ENCODE measurements at regions not wholly inside any gene's neighbourhood (a gene's known extent, or its start where the extent isn't known, plus 50 kb on each side); places are given as distances from the start of the nearest gene placed in this dataset.

- H3K36me3 ChIP-seq (ENCODE audit: insufficient read depth) = no peaks in the 10 kb centered on the region
- H3K27me3 ChIP-seq (ENCODE audit: insufficient read depth) = no peaks in the 10 kb centered on the region
- no peaks in the 10 kb centered on the region for H3K27me3 Mint-ChIP-seq (ENCODE audit: insufficient read depth, low read depth, poor library complexity)
- no peak overlapping the region for H3K27ac ChIP-seq (ENCODE audit: low read depth)
- no peaks in the 10 kb centered on the region for H3K4me1 ChIP-seq (ENCODE audit: insufficient read depth)
- H2AFZ ChIP-seq = no peak overlapping the region
- no peaks in the 10 kb centered on the region for H3K79me2 ChIP-seq (replicated peaks; ENCODE audit: insufficient read depth)
- no peaks in the 10 kb centered on the region for H3F3A ChIP-seq (replicated peaks; ENCODE audit: low read depth)
- H3K4me3 ChIP-seq = no peak overlapping the region
- no peak overlapping the region for H3K4me2 ChIP-seq
- H4K20me1 ChIP-seq (replicated peaks; ENCODE audit: insufficient read depth) = no peaks in the 10 kb centered on the region
- no peak overlapping the region for H3K4me3 Mint-ChIP-seq
- H3K4me1 Mint-ChIP-seq = peaks cover 3% of the 10 kb centered on the region; the same call in 2 of the 3 replicates
- TF ChIP-seq POLR2AphosphoS5 (IDR thresholded peaks at IDR 0.05; ENCODE audit: low read depth) = no peak
- no peak for TF ChIP-seq CTCF (conservative IDR thresholded peaks at IDR 0.05; ENCODE audit: low read depth in 2 of 2)
- no peak for TF ChIP-seq STAT1 (IDR thresholded peaks at IDR 0.05; ENCODE audit: unreplicated experiment)
- no peak for TF ChIP-seq NANOG (IDR thresholded peaks at IDR 0.05; ENCODE audit: borderline replicate concordance)
- TF ChIP-seq, protein P1, sequence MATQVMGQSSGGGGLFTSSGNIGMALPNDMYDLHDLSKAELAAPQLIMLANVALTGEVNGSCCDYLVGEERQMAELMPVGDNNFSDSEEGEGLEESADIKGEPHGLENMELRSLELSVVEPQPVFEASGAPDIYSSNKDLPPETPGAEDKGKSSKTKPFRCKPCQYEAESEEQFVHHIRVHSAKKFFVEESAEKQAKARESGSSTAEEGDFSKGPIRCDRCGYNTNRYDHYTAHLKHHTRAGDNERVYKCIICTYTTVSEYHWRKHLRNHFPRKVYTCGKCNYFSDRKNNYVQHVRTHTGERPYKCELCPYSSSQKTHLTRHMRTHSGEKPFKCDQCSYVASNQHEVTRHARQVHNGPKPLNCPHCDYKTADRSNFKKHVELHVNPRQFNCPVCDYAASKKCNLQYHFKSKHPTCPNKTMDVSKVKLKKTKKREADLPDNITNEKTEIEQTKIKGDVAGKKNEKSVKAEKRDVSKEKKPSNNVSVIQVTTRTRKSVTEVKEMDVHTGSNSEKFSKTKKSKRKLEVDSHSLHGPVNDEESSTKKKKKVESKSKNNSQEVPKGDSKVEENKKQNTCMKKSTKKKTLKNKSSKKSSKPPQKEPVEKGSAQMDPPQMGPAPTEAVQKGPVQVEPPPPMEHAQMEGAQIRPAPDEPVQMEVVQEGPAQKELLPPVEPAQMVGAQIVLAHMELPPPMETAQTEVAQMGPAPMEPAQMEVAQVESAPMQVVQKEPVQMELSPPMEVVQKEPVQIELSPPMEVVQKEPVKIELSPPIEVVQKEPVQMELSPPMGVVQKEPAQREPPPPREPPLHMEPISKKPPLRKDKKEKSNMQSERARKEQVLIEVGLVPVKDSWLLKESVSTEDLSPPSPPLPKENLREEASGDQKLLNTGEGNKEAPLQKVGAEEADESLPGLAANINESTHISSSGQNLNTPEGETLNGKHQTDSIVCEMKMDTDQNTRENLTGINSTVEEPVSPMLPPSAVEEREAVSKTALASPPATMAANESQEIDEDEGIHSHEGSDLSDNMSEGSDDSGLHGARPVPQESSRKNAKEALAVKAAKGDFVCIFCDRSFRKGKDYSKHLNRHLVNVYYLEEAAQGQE (IDR thresholded peaks at IDR 0.05; ENCODE audit: unreplicated experiment) = no peak
- ATAC-seq (no peak), DNase-seq (ENCODE audit: low spot score) (no peak)
- H3K27ac Mint-ChIP-seq = no peak overlapping the region
- H3K36me3 Mint-ChIP-seq (ENCODE audit: low read depth) = no peaks in the 10 kb centered on the region
- H3K9me3 Mint-ChIP-seq = no peaks in the 10 kb centered on the region
- H3K9me2 ChIP-seq (ENCODE audit: insufficient read depth) = peaks cover 8% of the 10 kb centered on the region; the same call in 1 of the 2 replicates
Measured at GRCh38 chr13:40236566-40237168, 429.8 kb downstream of the FOXO1 start.

DNA sequence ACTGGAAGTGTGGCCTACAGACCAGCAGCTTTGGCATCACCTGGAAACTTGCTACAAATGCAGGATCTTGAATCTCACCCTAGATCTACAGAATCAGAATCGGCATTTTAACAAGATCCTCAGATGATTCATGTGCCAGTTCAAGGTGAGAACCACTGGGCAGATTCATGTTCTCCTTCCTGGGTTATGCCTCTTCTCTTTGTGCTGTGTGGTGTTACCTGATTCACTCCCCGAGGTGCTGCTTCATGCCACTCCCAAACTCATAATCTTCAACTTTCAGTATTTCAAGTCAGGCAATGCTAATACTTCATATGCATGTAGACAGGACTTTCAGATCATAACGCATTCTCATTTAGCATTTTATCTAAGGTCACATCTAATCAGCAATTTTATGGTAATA is 427.7 kb downstream of the FOXO1 start:
- Mint-ChIP-seq H3K9me3 (no peaks in the 10 kb centered on the region), H3K27me3 (ENCODE audit: insufficient read depth, low read depth, poor library complexity) (no peaks in the 10 kb centered on the region), H3K4me1 (no peaks in the 10 kb centered on the region), H3K36me3 (ENCODE audit: low read depth) (no peaks in the 10 kb centered on the region), H3K27ac (no peak overlapping the region), H3K4me3 (no peak overlapping the region)
- Histone ChIP-seq H3K4me3 (no peak overlapping the region), H3K79me2 (replicated peaks; ENCODE audit: insufficient read depth) (no peaks in the 10 kb centered on the region), H3K27ac (ENCODE audit: low read depth) (no peak overlapping the region), H3K9me2 (ENCODE audit: insufficient read depth) (peaks cover 8% of the 10 kb centered on the region), H3K27me3 (ENCODE audit: insufficient read depth) (no peaks in the 10 kb centered on the region), H3K36me3 (ENCODE audit: insufficient read depth) (no peaks in the 10 kb centered on the region), H3K4me1 (ENCODE audit: insufficient read depth) (no peaks in the 10 kb centered on the region), H2AFZ (no peak overlapping the region), H4K20me1 (replicated peaks; ENCODE audit: insufficient read depth) (no peaks in the 10 kb centered on the region), H3F3A (replicated peaks; ENCODE audit: low read depth) (no peaks in the 10 kb centered on the region), H3K4me2 (no peak overlapping the region)
- DNase-seq (ENCODE audit: low spot score) (no peak), ATAC-seq (no peak)
- TF ChIP-seq JUNB (IDR thresholded peaks at IDR 0.05; ENCODE audit: unreplicated experiment) (no peak), STAT1 (IDR thresholded peaks at IDR 0.05; ENCODE audit: unreplicated experiment) (no peak), NANOG (IDR thresholded peaks at IDR 0.05; ENCODE audit: borderline replicate concordance) (no peak)

All from GM23338 (cell line).